ENCODE measurements at regions not wholly inside any gene's neighbourhood (a gene's known extent, or its start where the extent isn't known, plus 50 kb on each side); places are given as distances from the start of the nearest gene placed in this dataset.

GRCh38 chr14:83777516-83777915 lies 1752.4 kb upstream of the FLRT2 start:
- H3K27me3 ChIP-seq (ENCODE audit: control insufficient read depth in 3 of 3, insufficient read depth in 3 of 3, low read length in 2 of 3): no peaks in the 10 kb centered on the region
- no peak overlapping the region for H3K9ac ChIP-seq (ENCODE audit: insufficient read depth in 1 of 2, low read length in 2 of 2)
- H3K27ac ChIP-seq (ENCODE audit: low read depth in 1 of 2, low read length in 1 of 2): no peak overlapping the region
- H3K36me3 ChIP-seq (ENCODE audit: control insufficient read depth in 4 of 4, insufficient read depth in 4 of 4, low read length in 4 of 4): no peaks in the 10 kb centered on the region
- 88 to 97% methylated on average over 1 of the region's 1 CpG for WGBS, 2 donors
- no peak for ATAC-seq (ENCODE audit: insufficient read depth, low FRiP score)
- no peak overlapping the region for H3K4me3 ChIP-seq
- DNase-seq: no peak
- H3K4me1 ChIP-seq (ENCODE audit: control insufficient read depth in 5 of 5, insufficient read depth in 5 of 5, low read length in 5 of 5): no peaks in the 10 kb centered on the region
- TF ChIP-seq CTCF (IDR thresholded peaks at IDR 0.05; ENCODE audit: control extremely low read depth, extremely low read depth): no peak
- H3K9me3 ChIP-seq (ENCODE audit: control insufficient read depth in 4 of 4, insufficient read depth in 3 of 4, low read length in 3 of 4): no peaks in the 10 kb centered on the region

DNA sequence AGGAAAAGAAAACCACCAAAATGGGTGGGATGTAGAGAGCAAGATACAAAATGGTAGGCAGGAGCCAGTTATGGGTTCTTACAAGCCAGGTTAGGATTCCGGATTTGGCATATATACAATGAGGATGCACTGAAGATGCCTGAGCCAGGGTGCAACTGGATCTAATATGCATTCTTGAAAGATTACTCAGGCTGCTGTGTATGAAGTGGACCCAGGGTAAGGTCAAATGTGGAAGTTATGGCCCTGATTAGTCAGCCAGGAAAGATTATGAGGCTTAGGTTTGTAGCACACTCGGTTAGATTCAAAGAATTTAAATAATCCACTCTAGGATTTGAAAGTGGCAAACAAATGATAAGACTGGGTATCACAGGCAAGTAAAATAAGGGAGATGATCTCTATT lies 1750.7 kb upstream of the FLRT2 start:
- DNase-seq (no peak), ATAC-seq (ENCODE audit: insufficient read depth, low FRiP score) (no peak)
- no peaks in the 10 kb centered on the region for H3K9me3 ChIP-seq (ENCODE audit: control insufficient read depth in 4 of 4, insufficient read depth in 3 of 4, low read length in 3 of 4)
- H3K27ac ChIP-seq (ENCODE audit: low read depth in 1 of 2, low read length in 1 of 2): no peak overlapping the region
- no peaks in the 10 kb centered on the region for H3K36me3 ChIP-seq (ENCODE audit: control insufficient read depth in 4 of 4, insufficient read depth in 4 of 4, low read length in 4 of 4)
- no peak overlapping the region for H3K9ac ChIP-seq (ENCODE audit: insufficient read depth in 1 of 2, low read length in 2 of 2)
- TF ChIP-seq CTCF (IDR thresholded peaks at IDR 0.05; ENCODE audit: control extremely low read depth, extremely low read depth): no peak
- WGBS, 2 donors: 66 to 86% methylated on average over 2 of the region's 2 CpGs
- no peaks in the 10 kb centered on the region for H3K27me3 ChIP-seq (ENCODE audit: control insufficient read depth in 3 of 3, insufficient read depth in 3 of 3, low read length in 2 of 3)
- no peak overlapping the region for H3K4me3 ChIP-seq
- no peaks in the 10 kb centered on the region for H3K4me1 ChIP-seq (ENCODE audit: control insufficient read depth in 5 of 5, insufficient read depth in 5 of 5, low read length in 5 of 5)

- Histone ChIP-seq H3K9ac (ENCODE audit: insufficient read depth in 1 of 2, low read length in 2 of 2) (no peak overlapping the region), H3K9me3 (ENCODE audit: control insufficient read depth in 4 of 4, insufficient read depth in 3 of 4, low read length in 3 of 4) (no peaks in the 10 kb centered on the region), H3K4me3 (no peak overlapping the region), H3K27ac (ENCODE audit: low read depth in 1 of 2, low read length in 1 of 2) (no peak overlapping the region), H3K36me3 (ENCODE audit: control insufficient read depth in 4 of 4, insufficient read depth in 4 of 4, low read length in 4 of 4) (no peaks in the 10 kb centered on the region), H3K27me3 (ENCODE audit: control insufficient read depth in 3 of 3, insufficient read depth in 3 of 3, low read length in 2 of 3) (no peaks in the 10 kb centered on the region), H3K4me1 (ENCODE audit: control insufficient read depth in 5 of 5, insufficient read depth in 5 of 5, low read length in 5 of 5) (no peaks in the 10 kb centered on the region)
- ATAC-seq (ENCODE audit: insufficient read depth, low FRiP score): no peak
- no peak for DNase-seq
- TF ChIP-seq CTCF (IDR thresholded peaks at IDR 0.05; ENCODE audit: control extremely low read depth, extremely low read depth): no peak
- 64 to 71% methylated on average over 3 of the region's 3 CpGs for WGBS, 2 donors
Measured at GRCh38 chr14:83780321-83780720, 1749.6 kb upstream of the FLRT2 start.

- Histone ChIP-seq H3K9me3 (ENCODE audit: control insufficient read depth in 4 of 4, insufficient read depth in 3 of 4, low read length in 3 of 4) (no peaks in the 10 kb centered on the region), H3K27me3 (ENCODE audit: control insufficient read depth in 3 of 3, insufficient read depth in 3 of 3, low read length in 2 of 3) (no peaks in the 10 kb centered on the region), H3K4me1 (ENCODE audit: control insufficient read depth in 5 of 5, insufficient read depth in 5 of 5, low read length in 5 of 5) (no peaks in the 10 kb centered on the region), H3K36me3 (ENCODE audit: control insufficient read depth in 4 of 4, insufficient read depth in 4 of 4, low read length in 4 of 4) (no peaks in the 10 kb centered on the region), H3K4me3 (no peak overlapping the region), H3K27ac (ENCODE audit: low read depth in 1 of 2, low read length in 1 of 2) (no peak overlapping the region), H3K9ac (ENCODE audit: insufficient read depth in 1 of 2, low read length in 2 of 2) (no peak overlapping the region)
- no peak for ATAC-seq (ENCODE audit: insufficient read depth, low FRiP score)
- WGBS, 2 donors: 50 to 94% methylated on average over 2 of the region's 2 CpGs
- no peak for DNase-seq
- TF ChIP-seq CTCF (IDR thresholded peaks at IDR 0.05; ENCODE audit: control extremely low read depth, extremely low read depth): no peak
Measured at GRCh38 chr14:83798421-83798820, 1731.5 kb upstream of the FLRT2 start.
